GOT3 (cell line): ENCODE measurements at regions not wholly inside any gene's neighbourhood (a gene's known extent, or its start where the extent isn't known, plus 50 kb on each side); places are given as distances from the start of the nearest gene placed in this dataset.
"Not testable (repeated sequence)": the region's sequence is repeated elsewhere in the genome, so short reads cannot be mapped to it uniquely, and the experiment has no call there.

Experiments
- DNase-seq: peaks from one replicate; lab custom pipeline; 2025; ENCODE audit warnings: mixed read lengths; lab: John Stamatoyannopoulos, UW

DNA sequence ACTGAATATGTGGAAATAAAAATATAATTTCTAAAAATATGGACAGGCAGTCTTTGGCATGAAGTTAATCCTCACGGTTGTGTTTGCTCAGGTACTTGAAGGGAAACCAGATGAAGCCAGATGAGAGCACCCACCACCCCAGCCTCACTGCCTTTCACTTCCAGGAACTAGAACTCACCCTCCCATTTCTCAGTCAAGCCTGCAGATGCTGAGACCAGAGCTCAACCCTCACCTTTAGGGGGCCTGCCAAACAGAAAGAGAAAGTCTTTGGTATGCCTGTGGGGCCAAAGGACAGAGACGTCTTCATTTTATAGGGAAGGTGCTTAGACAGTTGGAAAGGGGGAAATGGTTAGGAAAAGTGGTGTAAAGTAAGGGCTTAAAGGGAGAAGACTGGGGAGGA lies 252.8 kb upstream of the PLET1 start:
- no peak for DNase-seq

DNA sequence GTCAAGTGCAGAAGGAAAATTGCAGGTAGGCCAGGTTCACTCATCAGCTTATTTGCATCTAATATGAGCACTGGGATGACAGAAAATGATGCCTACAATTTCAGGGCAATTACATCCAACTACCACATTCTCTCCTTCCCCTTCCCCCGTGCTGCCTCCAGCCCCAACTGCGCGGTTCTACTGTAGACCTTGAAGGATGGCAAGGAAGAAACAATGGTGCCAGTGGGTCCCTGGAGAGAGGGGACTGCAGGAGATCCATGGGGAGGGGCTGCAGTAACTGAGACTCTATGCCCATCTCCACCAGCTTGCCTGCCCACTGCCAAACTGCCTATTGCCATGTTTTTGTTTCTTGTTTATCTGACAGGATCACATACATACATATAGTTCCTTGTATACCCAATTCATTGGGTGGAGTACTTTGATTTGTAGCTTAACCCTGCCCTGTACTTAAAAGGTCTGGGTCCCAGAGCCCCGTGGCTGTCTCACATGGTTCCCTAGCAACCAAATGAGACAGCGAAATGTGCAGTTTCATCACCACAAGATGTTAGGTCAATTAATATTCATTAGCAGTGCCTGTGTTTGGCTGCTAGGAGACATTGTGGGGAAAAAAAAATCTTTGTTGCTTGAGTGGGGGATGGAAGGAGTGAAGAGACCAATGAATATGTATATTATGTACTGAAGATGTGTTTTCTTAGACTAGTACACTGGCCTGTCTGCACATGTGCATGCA lies 253.5 kb upstream of the PLET1 start:
- no peak for DNase-seq

DNA sequence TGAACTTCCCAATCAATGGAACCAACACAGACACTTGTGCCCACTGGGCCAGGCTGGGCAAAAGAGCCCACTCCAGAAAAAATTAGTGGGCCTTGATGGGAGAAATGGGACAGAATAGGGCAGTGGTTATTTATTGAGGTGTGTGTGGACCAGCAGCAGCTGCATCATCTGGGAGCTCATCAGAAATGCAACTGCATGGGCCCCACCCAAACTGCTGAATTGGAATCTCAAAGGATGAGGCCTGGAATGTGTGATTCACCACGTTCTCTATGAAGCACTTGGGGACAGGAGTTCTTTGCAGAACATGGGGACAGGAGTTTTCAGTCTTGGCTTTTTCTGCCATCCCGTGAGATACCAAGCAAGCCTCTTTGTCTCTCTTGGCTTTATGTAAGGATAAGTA lies 255.6 kb upstream of the PLET1 start:
- no peak for DNase-seq

DNA sequence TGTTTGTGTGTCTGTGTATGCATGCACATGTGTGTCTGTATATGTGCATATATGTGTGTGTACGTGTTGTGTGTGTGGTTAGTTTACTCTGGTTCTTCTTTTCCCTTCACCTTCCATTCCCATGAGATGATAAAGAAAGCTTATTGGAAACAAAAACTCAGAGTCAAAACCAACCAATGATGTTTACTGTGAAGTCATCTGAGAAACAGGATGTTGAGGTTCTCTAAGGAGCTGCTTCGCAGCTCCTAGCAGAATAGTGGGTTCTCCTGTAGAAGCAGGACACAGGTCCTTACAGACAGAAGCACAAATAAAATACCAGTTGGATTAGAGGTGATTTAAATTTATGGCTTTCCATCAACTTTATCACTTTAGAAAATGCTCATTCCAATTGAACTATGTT lies 256.1 kb upstream of the PLET1 start:
- no peak for DNase-seq

DNA sequence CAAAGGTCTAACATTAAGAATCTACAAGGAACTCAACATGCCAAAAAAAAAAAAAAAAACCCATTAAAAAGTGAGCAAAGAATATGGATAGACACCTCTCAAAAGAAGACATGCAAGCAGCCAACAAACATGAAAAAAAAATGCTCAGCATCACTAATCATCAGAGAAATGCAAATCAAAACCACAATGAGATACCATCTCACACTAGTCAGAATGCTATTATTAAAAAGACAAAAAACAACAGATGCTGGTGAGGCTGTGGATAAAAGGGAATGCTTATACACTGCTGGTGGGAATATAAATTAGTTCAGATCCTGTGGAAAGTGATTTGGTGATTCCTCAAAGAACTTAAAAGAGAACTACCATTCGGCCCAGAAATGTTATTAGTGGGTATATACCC lies 257.7 kb upstream of the PLET1 start:
- no peak for DNase-seq

DNA sequence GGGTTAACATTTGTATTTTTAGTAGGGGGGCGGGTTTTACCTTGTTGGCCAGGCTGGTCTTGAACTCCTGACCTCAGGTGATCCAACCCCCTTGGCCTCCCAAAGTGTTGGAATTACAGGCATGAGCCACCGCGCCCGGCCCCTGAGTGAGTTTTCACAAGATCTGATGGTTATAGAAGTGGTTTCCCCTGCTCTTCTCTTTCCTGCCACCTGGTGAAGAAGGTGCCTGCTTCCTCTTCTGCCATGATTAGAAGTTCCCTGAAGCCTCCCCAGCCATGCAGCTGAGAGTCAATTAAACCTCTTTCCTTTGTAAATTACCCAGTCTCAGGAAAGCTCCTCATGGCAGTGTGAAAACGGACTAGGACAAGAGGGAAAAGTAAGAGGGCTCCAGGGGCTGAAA lies 259.1 kb upstream of the PLET1 start:
- no peak for DNase-seq

DNA sequence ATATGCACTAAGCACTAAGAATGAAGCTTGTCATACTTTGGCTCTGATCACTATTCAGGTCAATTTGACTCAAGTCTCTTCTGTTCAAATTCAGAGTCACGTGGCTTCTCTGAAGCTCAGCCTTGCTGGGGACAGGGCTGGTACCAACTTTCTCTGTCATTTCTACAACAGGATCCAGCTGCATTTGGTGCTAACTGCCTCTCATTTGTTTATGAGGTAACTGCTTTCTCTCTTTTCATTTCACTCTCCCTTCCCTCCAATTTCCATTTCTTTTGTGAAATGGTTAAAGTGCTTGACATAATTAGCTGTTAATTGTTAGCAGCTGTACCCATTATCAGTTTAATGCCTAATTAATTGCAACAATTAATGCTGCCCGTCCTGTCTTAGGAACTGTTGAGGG lies 259.7 kb upstream of the PLET1 start:
- DNase-seq: no peak

DNA sequence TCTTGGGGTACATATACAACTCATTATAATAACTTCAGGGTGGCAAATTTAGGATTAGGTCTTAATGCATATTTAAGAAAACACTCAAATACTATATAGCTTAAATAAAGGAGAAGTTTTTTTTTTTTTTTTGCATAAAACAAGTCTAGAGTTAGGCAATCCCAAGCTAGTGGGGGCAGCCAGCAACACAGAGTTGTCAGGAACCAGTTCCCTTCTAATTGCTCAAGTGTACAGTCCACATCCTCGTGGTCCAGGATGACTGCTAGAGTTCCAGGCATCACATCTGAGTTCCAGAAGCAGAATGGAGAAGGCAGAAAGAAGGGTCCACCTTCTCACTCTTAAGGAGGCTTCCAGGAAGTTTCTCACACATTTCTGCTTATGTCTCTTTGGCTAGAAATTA lies 261.9 kb upstream of the PLET1 start:
- no peak for DNase-seq

DNA sequence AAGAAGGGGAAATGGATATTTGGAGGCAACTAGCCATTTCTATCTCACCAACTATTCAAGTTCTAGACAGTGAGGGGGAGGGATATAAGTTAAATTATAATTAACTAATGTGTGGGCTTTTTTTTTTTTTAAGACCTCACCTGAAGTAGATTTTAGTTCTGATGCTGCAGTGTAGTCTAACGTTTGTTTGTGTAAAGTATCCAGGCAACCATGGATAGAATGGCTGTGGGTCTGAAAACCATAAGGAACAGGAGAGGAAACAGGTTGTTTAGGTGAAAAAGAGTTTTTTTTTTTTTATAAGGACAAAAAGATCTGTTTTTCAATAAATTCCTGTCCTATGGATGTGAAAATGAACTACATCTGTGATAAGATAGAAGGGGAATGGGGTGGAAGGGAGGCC lies 262.4 kb upstream of the PLET1 start:
- no peak for DNase-seq

DNA sequence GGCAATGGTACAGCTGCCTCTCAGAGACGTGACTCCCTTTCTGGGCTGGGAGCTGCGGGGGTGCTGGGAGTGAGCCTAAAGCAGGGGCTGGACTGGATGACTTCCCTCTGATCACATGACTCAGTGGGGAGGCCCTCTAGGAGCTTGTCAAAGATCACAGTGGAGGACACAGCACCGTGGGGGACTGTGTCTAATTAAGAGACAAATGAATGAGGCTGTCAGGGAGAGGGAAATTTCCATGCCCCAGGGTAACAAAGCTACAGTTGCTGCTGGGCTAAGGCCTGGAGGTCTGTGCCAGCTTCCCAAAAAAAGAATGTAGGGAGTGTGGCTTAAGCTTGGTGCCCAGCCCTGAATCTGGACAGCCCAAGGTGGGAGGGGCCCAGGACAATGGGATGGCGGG lies 262.8 kb upstream of the PLET1 start:
- no peak for DNase-seq

DNA sequence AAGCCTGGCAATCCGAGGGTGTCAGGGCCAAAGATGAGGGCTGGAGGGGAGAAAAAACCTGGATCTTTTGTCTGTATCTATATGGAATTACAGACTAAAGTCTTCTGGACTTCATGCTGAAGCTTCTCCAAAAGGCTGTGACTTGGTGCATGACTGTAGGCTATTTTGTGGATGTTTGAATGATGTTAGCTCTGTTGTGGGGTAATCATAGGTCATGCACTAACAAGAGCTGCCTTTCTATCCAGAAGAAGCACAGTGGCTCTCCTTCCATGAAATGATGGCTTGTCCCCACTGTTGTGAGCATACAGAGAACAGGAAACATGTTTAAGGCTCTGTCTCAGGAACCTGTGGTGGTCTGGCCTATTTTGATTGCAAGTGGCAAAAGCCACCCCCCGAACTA lies 263.3 kb upstream of the PLET1 start:
- DNase-seq: no peak

DNA sequence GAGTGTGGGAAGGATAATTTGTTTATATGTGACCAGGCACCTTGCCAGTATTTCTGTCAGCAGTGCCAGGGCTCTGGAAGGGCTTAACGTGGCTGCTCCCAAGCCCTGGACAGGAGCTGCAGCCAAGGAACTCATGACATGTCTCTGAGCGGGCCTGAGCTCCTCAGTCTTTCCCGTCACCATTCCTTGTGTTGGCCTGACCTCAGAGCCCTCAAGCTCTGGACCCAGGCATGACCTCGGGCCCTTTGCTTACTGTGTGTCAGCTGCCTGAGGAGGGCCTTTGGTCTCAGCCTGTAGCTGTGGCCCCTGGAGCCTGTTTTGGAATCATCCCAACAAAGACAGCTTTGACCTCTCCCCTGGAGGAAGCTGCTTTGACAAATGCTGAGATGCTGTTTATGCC lies 264.1 kb upstream of the PLET1 start:
- DNase-seq: no peak

DNA sequence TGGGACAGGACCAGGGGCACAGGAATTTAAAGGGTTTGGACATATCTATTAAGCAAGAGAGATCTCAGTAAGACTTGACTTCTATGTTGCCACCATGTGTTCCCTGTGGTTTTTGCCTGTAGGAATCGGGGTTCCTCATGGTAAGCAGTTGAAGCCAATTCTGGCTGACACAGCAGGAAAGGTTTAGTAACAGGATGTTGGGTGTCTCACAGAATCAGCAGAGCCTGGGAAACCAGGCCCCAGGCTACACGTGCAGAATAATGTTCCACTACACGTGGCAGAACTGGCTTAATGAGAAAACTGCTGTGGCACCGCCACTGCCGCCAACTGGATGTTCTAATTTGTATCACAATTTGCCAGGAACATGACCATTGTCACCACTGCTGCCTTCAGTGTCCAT lies 264.6 kb upstream of the PLET1 start:
- DNase-seq: no peak

DNA sequence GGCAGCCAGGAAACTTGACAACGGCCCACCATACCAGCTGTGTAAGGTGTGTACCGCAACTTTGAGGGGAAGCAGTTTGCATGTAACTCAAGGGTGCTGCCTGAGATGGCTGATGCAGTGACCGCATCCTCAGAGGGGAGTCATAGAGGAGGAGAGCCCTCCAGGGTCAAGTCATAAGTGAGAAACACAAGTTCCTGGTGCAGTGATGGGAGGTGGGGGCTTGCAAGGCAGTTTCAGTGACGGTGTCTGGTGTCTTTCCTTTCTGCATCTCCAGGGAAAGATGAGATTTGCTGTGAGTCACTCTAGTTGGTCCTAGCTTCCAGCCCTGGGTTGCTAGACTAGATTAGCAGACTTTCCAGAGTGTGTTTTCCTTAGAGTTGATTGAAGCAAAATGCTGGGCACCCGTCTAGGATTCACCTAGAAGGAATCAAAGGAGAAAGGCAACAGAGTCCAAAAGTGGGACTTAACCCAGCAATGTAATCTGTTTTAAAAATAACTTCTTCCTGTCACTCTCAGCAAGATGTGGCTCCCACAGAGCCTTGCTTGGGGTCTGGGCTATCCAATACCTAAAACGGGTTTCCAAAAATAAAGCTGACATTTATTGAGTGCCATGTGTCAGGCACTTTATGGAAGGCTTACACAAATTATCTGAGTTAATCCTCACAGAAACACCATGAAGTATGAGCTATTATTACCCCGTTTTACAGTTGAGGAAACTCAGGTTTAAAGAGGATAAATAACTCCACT lies 265.4 kb upstream of the PLET1 start:
- no peak for DNase-seq

DNA sequence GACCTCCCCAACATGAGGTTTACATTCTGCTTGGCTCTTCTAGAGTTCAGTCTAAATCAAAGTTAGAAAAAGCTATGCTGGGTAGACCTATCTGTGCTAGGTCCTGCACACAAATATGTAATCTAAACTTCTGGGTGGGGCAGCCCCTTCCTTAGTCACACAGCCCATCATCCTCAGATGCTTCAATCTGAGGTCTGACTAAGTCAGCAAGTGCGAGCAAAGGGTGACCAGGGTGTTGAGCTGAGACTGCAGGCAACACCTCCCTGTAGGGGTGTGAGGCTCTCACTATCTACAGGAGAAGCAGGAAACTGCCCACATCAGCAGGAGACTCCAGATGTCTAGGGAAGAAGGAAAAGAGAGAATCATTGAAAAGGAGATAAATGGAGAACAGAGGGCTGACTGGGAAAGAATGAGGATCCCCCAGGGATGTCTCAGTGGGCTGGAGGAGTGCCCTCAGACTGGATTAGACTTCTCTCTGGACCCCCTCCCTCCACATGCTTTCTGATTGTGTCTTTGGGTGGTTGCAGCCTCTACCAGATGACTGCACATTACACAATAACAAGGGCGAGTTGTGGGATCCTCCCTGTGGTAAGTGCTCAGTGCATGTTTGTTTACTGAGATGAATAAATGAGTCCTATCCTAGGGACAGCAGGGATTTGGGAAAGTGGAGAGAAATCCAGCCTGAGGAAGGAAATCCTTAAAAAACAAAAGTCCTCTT lies 266.2 kb upstream of the PLET1 start:
- no peak for DNase-seq

DNA sequence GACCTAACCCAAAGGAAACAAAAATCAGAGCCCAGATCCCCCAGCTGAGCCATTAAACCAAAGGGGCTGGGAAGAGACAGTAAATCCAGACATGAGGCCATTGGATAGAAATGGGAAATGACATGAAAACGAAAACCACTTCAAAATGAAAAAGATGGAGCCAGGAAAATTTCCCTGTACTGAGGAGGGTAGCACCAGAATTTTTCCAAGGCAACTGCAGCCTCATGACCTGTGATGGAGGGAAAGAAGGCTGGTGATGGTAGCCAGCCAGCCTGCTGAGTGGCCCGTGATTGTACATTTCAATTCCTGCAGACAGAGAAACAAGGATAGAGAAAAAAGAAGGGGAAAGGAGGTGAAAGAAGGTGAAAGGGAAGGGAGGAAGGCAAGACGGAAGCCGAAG lies 268.4 kb upstream of the PLET1 start:
- no peak for DNase-seq

DNA sequence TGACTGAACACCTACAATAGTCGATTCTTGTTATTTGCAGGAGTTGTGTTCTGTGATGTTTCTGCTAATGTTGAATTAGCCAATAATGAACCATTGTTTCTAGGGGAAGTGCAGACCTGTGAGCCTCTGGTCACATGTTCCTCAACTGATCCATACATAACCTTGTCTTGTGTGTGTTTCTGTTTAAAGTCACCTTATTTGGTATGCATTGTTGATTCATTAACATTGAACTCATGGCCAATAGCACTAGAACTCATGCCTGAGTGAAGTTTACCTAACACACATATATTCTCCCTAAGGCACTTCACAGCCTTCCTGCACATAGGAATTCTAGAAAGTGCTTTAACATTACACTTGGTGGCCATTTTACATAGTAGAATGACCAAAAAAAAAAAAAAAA lies 271.8 kb upstream of the PLET1 start:
- no peak for DNase-seq

DNA sequence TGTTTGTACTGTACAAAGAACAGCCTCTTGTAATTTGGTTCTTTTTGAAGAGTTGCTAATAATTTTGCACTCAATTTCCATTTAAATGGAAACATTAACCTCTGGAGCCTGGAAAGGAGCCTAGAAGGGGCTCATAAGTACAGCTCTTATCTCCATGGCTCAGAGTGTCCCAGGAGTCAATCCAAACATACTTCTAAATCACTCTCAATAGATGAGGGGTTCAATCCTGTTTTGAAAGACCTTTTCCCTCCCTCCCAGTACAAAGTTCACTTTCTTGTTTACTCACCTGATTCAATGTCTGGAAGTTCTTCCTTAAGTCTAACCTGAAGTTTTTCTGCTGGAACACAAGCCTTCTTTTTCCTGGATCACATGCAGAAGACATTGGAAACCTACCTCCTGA lies 273.0 kb upstream of the PLET1 start:
- no peak for DNase-seq

DNA sequence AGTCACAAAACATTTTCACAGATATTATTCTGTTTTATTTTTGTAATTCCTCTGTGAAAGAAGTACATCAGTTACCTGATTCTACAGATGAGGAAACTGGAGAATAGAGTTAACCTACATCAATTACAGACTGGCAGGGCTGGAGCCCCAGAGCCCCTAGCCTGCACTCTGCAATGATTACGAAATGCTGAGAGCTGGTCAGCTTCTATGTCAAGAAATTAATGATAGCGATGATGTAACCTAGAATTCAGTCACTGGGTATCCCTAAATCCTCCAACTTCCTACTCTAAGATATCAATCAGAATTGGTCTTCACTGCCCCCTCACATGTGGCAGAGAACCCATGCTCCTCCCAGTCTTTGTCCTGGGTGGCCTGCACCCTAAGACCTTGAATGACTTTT lies 273.5 kb upstream of the PLET1 start:
- DNase-seq: no peak

DNA sequence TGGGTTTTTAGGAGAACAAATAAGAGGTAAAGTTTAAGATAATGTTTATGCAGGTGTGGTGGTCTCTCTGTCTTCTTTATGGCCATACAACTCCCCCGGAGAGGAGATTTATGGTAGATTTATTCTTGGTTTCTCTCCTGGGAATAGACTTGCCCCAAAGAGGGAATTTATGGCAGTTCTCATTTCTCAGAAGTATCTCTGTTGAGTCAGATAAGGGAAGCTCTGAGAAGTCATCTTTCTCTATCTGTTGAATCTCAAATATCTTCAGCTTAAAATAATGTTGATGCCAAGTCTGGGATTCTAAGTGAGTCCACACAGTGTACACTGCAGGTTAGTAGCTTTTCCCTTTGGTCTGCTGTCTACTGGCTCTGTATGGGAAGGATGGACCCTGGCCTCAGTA lies 276.4 kb upstream of the PLET1 start:
- DNase-seq: no peak

DNA sequence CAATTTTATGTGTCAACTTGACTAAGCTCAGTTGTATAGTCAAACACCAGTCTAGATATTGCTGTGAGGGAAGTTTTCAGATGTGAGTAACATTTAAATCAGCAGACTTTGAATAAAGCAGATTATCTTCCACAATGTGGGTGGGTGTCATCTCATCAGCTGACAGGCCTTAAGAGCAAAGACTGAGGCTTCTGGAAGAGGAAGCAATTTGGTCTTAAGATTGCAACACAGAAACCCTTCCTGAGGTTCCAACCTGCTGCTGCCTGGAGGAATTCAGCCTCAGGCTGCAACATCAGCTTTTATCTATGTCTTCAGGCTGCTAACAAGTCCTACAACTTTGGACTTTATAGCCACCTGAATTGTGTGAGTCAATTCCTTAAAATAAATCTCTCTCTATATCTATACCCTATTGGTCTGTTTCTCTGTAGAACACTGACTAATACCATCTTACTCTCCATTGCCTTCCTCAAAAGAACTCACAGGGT lies 277.2 kb upstream of the PLET1 start:
- no peak for DNase-seq

DNA sequence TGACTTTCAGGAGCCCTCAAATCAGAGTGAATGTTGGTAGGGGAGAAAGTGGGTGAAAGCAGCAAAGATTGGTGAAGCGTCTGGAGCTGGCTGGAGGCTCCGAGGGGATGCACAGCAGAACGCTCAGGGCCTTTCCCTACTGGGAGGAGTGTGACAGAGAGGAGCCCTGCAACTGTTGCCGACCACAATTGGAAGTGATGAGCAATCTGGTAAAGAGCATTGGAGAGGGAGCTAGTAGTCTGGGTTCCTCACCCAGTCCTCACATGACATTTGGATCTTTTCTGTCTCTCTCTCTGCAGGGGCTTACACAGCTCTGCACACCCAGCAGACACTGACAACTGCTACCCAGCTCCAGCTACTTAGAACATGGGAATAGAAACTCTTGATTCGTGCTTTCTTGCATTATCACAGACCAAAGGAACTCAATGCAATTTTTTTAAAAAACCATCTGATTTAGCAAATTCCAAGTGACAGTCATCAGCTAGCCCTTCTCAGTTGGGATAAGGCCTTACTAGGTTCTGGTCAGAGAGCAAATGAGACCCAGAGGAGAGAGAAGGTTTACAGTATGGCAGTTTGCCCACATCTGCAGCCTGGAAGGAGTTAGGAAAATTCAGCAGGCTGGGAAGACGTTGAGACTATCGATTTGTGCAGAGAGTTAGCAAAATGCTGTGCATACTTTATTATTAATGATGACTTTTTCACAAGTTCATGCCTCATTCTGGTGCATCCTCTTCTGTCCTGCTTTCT lies 278.0 kb upstream of the PLET1 start:
- DNase-seq: no peak

DNA sequence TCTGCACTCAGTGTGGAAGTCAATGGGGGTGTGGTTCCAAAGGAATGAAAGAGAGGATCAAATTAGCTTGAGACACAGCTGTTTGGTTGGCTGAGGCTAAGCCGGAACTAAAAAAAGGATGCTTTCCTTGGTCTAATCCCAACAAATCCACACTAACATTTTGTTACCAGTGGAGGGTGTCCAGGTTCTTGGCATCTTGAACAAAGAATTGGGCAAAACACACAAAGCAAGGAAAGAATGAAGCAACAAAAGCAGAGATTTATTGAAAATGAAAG lies 278.6 kb upstream of the PLET1 start:
- DNase-seq: not testable (repeated sequence)
